Breast epithelium (tissue), 3 donors: ENCODE measurements at regions not wholly inside any gene's neighbourhood (a gene's known extent, or its start where the extent isn't known, plus 50 kb on each side); places are given as distances from the start of the nearest gene placed in this dataset.

Experiments used
- POLR2A ChIP-seq: fragments of 450-650 bp; IDR thresholded peaks from one replicate; pipeline ENCODE4 v1.6.1; 2016; ENCODE audit warnings: antibody characterized with exemption, mild to moderate bottlenecking, moderate library complexity
- POLR2AphosphoS5 ChIP-seq, 3 donors: sonication (generic); formaldehyde crosslinking; IDR thresholded peaks; one replicate each; pipeline ENCODE4 v1.6.1; 2017; ENCODE audit warnings: antibody characterized with exemption in 3 of 3
- TF ChIP-seq, protein P1 (sequence below), 3 donors: fragments of 450-650 bp; IDR thresholded peaks; one replicate each; pipeline ENCODE4 v1.5.1; 2016 to 2017; ENCODE audit warnings: antibody characterized with exemption in 3 of 3, mild to moderate bottlenecking in 3 of 3, moderate library complexity in 3 of 3

DNA sequence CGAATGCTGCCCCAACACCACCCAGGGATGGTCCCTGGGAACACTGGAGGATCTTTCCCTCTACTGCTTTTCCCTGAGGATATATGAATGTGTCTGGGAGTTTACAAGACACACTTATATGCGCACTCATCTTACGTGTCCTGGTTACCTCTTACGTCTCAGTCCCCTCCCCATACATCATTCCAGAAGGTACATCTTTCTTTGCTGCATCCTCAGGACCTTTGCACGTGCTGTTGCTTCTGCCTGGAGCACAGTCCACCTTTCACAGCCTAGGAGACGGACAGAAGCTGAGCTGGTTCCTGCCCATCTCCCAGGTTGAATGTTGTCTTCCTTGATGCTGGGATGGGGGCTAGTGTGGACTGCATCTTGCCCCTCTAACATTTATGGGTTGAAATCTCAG is 153.0 kb upstream of the FOXF1 start:
- TF ChIP-seq, protein P1, sequence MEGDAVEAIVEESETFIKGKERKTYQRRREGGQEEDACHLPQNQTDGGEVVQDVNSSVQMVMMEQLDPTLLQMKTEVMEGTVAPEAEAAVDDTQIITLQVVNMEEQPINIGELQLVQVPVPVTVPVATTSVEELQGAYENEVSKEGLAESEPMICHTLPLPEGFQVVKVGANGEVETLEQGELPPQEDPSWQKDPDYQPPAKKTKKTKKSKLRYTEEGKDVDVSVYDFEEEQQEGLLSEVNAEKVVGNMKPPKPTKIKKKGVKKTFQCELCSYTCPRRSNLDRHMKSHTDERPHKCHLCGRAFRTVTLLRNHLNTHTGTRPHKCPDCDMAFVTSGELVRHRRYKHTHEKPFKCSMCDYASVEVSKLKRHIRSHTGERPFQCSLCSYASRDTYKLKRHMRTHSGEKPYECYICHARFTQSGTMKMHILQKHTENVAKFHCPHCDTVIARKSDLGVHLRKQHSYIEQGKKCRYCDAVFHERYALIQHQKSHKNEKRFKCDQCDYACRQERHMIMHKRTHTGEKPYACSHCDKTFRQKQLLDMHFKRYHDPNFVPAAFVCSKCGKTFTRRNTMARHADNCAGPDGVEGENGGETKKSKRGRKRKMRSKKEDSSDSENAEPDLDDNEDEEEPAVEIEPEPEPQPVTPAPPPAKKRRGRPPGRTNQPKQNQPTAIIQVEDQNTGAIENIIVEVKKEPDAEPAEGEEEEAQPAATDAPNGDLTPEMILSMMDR (IDR thresholded peaks at IDR 0.05), result no peak
- TF ChIP-seq POLR2A (no peak), POLR2AphosphoS5 (IDR thresholded peaks at IDR 0.05) (no peak)
